HG03571 (cell line): ENCODE measurements at regions not wholly inside any gene's neighbourhood (a gene's known extent, or its start where the extent isn't known, plus 50 kb on each side); places are given as distances from the start of the nearest gene placed in this dataset.

Experiments
- ATAC-seq: cut with Tn5 transposase; IDR thresholded peaks from one replicate; pipeline ENCODE4 v1.9.1; 2021; ENCODE audit not compliant: unreplicated experiment

DNA sequence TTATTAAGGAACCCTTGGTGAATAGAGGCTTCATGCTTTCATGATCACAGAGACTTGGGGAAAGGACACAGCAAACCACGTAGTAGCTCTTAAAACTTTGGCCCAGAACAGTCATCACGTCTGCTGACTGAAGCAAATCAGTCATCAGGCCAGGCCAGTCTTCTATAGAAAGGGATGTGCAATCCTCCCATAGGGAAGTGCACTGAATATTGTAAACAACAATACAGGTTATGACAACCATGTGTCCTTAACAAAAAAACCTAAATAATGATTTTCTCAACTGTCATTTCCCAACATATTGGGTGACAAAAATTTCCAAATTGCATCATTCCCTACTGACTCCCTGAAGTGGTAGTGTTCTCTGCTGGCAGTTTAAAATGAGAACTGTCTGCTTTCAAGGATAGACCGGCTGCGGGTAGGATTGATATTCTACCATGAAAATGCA is 388.2 kb upstream of the CITED2 start:
- no peak for ATAC-seq

DNA sequence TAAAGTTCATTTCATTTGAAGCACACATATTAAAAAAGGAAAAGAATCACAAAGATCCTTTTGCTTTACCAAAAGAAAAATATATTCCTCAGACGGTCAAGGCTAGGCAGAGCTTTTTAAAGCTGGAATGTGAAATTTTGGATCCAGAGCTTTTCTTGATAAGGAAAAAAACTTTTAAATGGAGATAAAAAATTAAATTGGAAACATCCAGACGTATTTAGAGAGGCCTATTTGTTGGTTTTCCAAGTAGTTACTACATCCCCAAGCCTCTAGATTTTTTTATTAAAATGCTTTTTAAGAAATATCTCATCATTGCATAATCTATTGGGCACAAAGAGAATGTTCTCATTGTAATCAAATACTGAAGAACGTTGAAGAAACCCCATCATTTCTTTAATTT is 385.7 kb upstream of the CITED2 start:
- ATAC-seq = no peak

DNA sequence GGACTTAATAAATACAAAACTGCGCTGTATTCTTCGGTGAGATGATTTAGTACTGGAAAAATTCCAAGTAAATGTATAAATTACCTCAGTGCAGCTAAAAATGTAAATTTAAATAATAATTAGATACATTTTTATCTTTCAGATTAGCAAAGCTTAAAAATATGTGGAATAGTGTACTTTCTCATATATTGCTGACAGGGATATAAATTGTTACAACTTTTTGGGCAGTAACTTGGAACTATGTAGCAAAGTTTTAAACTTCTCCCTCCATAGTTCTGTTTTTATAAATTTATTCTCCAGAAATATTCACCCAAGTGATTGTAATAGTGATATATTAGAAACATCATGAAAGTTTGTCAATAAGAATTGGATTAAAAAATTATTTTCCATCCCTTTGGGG is 384.6 kb upstream of the CITED2 start:
- no peak for ATAC-seq

GRCh38 chr6:139758209-139758611 is 383.8 kb upstream of the CITED2 start:
- ATAC-seq = no peak

DNA sequence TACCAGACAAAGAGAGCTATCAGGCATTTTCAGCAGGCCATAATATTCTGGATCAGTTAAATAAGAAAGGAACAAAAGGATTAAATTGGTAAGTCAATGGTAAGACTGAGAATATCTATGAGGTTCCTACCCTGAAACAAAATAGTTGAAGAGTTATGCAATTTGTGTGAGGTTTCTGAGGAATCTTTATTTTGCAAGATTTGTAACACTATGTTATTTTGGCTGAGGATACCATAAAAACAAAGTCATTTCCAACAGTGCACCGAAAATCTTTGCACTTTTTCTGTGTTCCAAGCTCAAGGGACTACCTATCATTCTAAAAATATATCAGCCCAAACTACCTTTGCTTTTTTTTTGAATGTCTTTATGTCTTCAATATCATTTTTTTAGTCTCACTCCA is 383.3 kb upstream of the CITED2 start:
- ATAC-seq = no peak

DNA sequence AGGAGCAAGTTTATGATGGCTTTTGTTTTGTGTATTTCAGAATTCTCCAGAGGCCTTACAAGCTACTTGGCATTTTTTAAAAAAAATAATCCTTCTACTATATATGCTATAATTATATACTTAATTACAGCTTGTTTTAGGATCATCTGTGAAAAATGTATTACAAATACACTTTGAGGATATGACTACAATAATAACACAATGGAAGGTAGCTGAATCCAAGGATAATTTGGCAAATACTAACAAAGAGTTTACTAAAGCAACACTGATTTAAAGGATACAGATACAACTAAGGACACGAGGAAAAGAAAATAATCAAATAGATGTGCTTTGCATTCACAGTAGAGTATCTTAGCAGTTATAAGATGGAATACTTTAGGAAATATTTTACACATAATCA is 381.9 kb upstream of the CITED2 start:
- ATAC-seq = no peak

DNA sequence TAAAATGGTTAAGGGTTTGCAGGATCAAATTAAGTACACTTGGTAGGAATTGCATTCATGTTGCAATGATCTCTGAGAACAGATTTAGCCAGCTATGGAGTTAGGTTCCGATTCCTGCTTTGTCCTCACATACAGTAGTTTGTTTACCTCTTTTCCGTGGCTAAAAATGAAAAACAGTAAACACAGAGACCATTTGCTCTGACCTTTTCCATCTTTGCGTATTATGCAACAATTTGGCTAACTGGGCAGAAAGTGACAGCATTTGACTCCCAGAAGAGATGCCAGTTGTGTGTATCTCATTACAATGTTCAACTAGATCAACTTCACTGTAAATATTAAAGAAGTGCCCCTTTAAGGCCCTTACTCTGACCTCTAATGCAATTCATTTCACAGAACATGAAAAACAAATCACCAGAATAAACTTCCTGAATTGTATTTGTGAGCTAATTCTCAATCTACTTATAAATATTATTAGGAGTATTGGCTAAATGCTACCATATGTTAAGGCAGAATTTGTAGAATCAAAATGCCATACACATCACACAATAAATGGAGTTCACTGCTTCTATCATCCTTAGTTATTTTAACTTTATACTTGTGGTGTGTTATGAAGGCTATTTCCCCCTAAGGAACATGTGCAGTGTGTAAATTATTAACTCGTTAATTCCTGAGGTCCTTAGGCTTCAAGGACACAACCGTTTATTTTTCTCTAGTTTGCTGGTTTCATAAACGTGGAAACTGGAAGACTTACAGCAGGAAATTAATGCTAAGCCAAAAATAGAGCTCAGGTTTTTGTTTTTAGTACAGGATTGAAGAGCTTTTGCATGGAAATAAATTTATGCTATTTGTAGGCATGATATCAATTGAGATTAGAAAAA is 380.7 kb upstream of the CITED2 start:
- no peak for ATAC-seq

GRCh38 chr6:139753198-139753861 is 378.9 kb upstream of the CITED2 start:
- ATAC-seq = no peak

GRCh38 chr6:139752086-139752485 is 377.6 kb upstream of the CITED2 start:
- no peak for ATAC-seq

DNA sequence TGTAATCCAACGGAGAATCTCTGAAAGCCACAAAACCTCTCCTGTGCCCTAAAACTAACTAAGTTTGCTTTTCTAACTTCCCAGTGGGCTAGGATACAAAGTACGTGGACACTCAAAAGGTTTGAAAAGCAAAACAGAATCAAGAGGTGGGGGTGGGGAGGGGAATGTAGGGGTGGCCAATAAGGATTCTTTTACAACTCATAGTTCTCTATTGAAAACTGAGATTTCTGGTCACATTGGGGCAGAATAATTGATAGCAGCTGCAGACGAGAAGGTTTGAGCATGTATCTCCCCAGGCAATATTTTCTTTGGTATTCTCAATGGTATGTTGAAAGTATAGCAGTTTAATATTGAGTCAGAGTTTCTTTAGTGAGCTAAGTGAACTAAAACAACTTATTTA is 376.7 kb upstream of the CITED2 start:
- no peak for ATAC-seq

- ATAC-seq = no peak
Observed at GRCh38 chr6:139748353-139749146, 374.1 kb upstream of the CITED2 start.

- no peak for ATAC-seq
Observed at GRCh38 chr6:139747154-139747553, 372.7 kb upstream of the CITED2 start.

- ATAC-seq = no peak
Observed at GRCh38 chr6:139744891-139745290, 370.4 kb upstream of the CITED2 start.

GRCh38 chr6:139743664-139744437 is 369.4 kb upstream of the CITED2 start:
- ATAC-seq = no peak

GRCh38 chr6:139742671-139743070 is 368.2 kb upstream of the CITED2 start:
- no peak for ATAC-seq

- ATAC-seq = no peak
Observed at GRCh38 chr6:139738801-139739455, 364.5 kb upstream of the CITED2 start.

DNA sequence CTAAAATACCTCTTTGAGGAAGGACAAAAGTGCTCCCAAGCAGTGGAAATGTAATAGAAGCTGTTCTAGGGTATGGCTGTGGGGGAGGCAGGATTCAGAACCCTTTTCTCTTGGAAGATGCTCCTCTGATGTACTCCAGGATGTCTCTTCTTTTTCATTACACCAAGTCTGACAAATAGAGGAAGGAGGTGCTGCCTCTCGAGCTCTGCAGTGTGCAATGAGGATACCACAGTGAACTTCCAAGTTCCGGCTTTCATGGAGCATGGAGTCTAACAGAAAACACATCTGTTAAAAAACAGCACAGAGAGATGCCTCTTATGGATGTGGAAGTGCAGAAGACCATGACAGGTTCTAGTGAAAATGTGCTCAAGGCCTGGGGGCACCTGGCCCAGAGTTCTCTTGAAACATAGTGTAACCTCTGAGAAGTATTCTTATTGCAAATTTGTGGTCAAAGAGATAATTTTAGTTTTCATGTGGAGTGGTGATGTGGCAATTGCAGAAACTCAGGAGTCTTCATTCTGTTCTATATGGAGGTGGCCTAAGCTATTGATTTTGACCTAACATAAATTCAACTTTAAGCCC is 362.0 kb upstream of the CITED2 start:
- ATAC-seq = no peak

- no peak for ATAC-seq
Observed at GRCh38 chr6:139732451-139732850, 358.0 kb upstream of the CITED2 start.

DNA sequence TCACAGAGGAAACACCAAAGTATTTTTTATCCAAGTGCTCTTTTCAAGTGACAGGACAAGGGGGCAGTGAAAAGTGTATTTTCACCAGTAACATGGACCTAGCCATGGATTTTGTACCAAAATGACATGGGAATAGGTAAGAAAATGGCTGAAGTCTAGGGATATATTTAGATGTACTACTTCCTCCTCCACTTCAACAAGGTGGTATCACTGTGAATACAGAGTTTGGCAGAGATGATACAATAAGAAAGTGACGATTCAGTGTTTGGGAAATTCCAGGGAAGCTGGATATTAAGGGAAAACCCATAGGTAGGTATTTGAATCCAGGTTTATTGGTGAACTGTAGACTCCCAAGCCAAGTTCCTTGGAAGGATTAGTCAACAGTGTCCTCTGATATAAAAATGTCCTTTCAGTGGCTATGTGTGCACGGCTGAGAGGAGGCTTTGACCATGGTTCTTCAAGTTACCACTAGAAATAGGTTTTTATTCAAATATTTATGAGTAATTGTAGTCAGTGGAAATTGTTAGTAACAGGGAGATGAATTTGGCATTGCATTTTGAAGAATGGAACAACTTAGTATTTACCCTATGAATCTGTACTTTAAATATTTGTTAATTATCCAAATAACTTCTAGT is 356.0 kb upstream of the CITED2 start:
- ATAC-seq = no peak
